Activated B cell treated with CpG ODN at 0.5 μM for 24 hours (primary cell): ENCODE measurements at regions not wholly inside any gene's neighbourhood (a gene's known extent, or its start where the extent isn't known, plus 50 kb on each side); places are given as distances from the start of the nearest gene placed in this dataset.

Experiments used
- ATAC-seq: fragments of 200-7000 bp; cut with Tn5 transposase; one replicate; pipeline ENCODE4 v1.10.0; 2021; ENCODE audit warnings: low read depth, mild to moderate bottlenecking, moderate library complexity
- CTCF ChIA-PET: fragments of 350-600 bp; sonication (Branson Sonifier 250); formaldehyde crosslinking; loops from one replicate; lab custom pipeline; 2021; ENCODE audit warnings: antibody characterized with exemption; lab: Charles Lee
- POLR2A ChIA-PET: fragments of 350-600 bp; sonication (Branson Sonifier 250); formaldehyde crosslinking; loops from one replicate; lab custom pipeline; 2021; ENCODE audit warnings: antibody characterized with exemption; lab: Charles Lee
- DNase-seq: peaks from one replicate; pipeline ENCODE4 v3.0.0; 2022
- H3K27ac Mint-ChIP-seq: one replicate; pipeline ENCODE4 v1.8.0; 2020; ENCODE audit warnings: mixed read lengths
- H3K27me3 Mint-ChIP-seq: one replicate; pipeline ENCODE4 v1.8.0; 2021; ENCODE audit warnings: mixed read lengths
- H3K36me3 Mint-ChIP-seq: one replicate; pipeline ENCODE4 v1.8.0; 2021; ENCODE audit warnings: low read depth, mixed read lengths
- H3K4me1 Mint-ChIP-seq: one replicate; pipeline ENCODE4 v1.8.0; 2021; ENCODE audit warnings: mixed read lengths
- H3K4me3 Mint-ChIP-seq: one replicate; pipeline ENCODE4 v1.8.0; 2020; ENCODE audit warnings: mild to moderate bottlenecking, mixed read lengths
- H3K9me3 Mint-ChIP-seq: one replicate; pipeline ENCODE4 v1.8.0; 2020; ENCODE audit warnings: mixed read lengths
- intact Hi-C: fragments of 100-400 bp; cut with micrococcal nuclease; formaldehyde crosslinking; loops from one replicate; pipeline ENCODE4 v1.15.1; 2024
- TF ChIP-seq, protein P1 (sequence below): fragments of 200-600 bp; IDR thresholded peaks from one replicate; pipeline ENCODE4 v1.8.0; 2022; ENCODE audit warnings: antibody characterized with exemption, mild to moderate bottlenecking

DNA sequence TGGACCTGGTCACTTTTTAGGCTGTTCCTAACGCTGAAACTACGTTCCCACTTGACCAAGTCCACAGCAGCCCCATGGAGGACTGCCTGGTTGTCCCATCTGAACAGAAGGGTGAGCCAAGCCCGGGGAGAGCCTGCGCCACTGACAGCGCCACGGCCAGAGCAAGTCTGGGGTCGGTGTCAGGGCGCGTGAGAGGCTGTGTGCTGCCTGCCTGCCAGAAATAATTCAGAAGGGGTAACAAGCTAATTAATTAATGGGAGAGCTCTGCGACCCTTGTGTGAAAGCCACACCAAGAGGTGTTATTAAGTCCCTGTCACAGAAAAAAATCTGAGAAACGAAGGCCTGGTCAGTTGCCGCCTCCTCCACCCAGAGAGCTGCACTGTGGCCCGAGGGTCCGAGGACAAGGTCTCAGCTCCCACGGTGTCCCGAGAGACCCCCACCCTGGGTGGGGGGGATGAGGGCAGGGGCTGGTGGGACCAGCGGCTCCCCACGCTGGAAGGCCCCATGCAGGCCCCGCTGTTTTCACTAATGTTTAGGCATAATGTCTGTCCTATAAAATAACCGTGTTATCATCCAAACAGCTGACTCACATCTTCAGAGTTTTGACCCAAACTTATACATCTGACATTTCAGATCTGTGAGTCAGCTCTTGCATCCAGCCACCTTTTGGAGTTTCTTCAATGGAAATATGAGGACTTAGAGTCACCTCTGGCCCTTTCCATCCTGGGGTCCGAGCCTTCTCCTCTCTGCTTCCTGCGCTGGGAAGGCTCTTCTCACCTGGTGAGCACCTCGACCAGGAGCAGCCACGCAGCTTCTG is 58.5 kb downstream of the DLL1 start:
- CTCF ChIA-PET, result no interaction called here

DNA sequence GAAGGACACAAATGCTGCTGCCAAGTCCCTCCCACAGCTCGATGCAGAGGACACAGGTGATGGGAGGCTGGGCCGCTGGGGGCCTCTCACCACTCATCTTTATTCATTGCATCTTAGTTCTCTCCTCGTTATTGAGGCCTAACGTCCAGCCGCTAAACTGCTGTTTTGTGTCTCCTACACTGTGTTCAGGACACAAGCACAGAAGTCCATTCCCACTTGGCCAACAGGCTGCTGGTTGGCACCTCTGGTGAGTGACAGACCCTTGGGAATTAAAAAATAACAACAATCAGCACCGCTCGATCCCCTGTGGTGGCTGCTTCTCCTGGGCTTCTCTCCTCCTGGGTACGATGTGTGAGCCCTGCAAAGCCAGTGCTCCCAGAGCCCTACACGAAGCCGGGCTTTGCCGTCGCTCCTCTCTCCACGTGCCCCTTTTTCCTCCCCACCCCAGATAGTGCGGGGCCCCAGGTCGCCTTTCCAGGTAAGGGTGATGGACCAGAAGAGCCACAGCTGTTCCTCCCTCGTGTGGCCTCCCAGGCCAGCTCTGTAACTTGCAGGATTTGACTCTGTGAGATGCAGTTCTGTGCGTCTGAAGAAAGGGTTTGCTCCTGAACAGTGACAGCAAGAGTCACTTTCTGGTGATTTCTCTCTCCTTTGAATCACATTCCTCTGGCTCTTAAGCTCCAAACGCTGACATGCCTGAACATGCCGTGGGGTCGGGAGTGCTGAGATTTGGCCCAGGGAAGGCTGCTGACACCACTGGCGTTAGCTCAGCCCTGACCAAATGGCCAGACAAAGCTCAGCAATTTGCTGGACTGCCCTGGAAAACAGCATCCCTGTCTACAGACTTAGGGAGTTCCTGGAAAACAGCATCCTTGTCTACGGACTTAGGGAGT is 59.3 kb downstream of the DLL1 start:
- intact Hi-C loops, result no loop called here
- Mint-ChIP-seq H3K9me3 (no peaks in the 10 kb centered on the region), H3K27ac (no peak overlapping the region), H3K27me3 (no peaks in the 10 kb centered on the region), H3K4me1 (no peaks in the 10 kb centered on the region), H3K36me3 (no peaks in the 10 kb centered on the region), H3K4me3 (no peak overlapping the region)
- no peak for DNase-seq
- ChIA-PET POLR2A (no interaction called here), CTCF (no interaction called here)
- TF ChIP-seq, protein P1, sequence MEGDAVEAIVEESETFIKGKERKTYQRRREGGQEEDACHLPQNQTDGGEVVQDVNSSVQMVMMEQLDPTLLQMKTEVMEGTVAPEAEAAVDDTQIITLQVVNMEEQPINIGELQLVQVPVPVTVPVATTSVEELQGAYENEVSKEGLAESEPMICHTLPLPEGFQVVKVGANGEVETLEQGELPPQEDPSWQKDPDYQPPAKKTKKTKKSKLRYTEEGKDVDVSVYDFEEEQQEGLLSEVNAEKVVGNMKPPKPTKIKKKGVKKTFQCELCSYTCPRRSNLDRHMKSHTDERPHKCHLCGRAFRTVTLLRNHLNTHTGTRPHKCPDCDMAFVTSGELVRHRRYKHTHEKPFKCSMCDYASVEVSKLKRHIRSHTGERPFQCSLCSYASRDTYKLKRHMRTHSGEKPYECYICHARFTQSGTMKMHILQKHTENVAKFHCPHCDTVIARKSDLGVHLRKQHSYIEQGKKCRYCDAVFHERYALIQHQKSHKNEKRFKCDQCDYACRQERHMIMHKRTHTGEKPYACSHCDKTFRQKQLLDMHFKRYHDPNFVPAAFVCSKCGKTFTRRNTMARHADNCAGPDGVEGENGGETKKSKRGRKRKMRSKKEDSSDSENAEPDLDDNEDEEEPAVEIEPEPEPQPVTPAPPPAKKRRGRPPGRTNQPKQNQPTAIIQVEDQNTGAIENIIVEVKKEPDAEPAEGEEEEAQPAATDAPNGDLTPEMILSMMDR, result no peak
- ATAC-seq, result no peak

More for the DNA sequence above, 58.5 kb downstream of the DLL1 start:
- TF ChIP-seq, protein P1, result no peak
- H3K4me1 Mint-ChIP-seq, result no peaks in the 10 kb centered on the region
- intact Hi-C loops, result no loop called here
- H3K27ac Mint-ChIP-seq, result no peak overlapping the region
- POLR2A ChIA-PET, result no interaction called here
- DNase-seq, result no peak
- ATAC-seq, result no peak
- no peak overlapping the region for H3K4me3 Mint-ChIP-seq
- no peaks in the 10 kb centered on the region for H3K27me3 Mint-ChIP-seq
- no peaks in the 10 kb centered on the region for H3K36me3 Mint-ChIP-seq
- H3K9me3 Mint-ChIP-seq, result no peaks in the 10 kb centered on the region

DNA sequence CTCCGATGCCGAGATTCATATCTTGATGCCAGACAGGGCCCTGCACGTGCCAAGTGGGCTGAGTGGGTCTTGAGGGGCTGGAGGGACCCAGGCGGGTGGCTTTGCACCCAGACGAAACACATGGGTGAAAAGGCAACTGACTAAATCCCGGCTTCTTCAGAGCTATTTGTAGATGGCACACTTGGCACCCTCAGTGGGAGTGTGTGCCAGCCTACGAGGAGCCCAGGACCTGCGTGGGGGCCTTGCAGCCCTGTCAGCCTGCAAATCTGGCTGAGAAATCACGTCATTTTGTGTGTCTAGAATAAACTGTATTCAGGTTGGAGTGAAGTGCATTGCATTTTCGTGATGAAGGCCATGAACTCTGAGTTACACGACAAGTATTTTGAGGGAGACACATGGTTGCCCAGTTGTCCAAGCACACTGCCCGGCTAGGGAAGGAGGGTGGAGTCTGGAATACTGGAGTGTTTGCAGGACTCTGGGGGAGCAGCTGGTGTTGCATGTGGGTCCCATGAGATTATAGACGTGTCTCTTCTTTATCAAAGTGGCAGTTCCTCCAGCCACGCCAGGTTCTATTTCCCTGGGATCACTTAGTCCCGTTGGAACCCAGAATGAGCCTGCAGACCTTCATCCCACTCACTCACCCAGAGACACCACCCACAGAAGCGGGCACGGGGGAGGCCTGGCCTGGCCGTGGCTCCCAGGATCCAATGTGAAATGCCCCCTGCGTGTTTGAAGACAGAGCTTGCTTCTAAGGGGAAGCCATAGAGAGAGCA is 60.2 kb downstream of the DLL1 start:
- Mint-ChIP-seq H3K4me3 (no peak overlapping the region), H3K27ac (no peak overlapping the region), H3K4me1 (no peaks in the 10 kb centered on the region), H3K27me3 (no peaks in the 10 kb centered on the region), H3K9me3 (no peaks in the 10 kb centered on the region), H3K36me3 (no peaks in the 10 kb centered on the region)
- intact Hi-C loops, result no loop called here
- no peak for DNase-seq
- TF ChIP-seq, protein P1, result no peak
- POLR2A ChIA-PET, result no interaction called here
- CTCF ChIA-PET, result no interaction called here
- ATAC-seq, result no peak

DNA sequence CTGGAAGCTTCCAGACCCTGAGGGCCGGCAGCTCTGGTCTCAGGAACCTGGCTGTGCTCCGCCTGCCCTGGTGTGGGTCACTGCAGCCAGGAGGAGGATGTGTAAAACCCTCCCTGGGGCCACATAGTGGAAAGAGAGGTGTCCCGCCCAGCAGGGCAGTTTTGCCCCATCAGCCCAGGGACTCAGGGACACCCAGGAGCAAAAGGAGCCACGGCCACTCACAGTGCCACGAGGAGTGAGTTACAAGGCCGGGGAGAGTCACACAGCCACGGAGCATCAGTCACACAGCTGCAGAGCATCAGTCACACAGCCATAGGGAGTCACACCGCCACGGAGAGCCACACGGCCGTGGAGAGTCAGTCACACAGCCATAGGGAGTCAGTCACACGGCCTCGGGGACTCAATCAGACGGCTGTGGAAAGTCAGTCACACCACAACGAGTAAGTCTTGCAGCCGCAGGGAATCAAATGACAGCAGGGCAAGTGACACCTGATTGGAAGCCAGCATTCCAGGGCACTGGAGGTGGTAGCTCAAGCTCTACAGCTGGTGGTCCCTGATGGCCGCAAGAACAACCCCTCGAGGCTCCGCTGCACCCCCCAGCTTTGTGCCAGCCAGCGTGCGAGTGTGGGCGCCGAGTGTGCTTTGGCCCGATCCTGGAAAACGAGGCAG is 60.9 kb downstream of the DLL1 start:
- intact Hi-C loops, result no loop called here
- Mint-ChIP-seq H3K36me3 (no peaks in the 10 kb centered on the region), H3K27ac (no peak overlapping the region), H3K9me3 (no peaks in the 10 kb centered on the region), H3K27me3 (no peaks in the 10 kb centered on the region), H3K4me1 (no peaks in the 10 kb centered on the region), H3K4me3 (no peak overlapping the region)
- POLR2A ChIA-PET, result no interaction called here
- TF ChIP-seq, protein P1, result no peak
- ATAC-seq, result no peak
- DNase-seq, result no peak
- CTCF ChIA-PET, result no interaction called here
